Liver (tissue), 7 donors: ENCODE measurements at regions not wholly inside any gene's neighbourhood (a gene's known extent, or its start where the extent isn't known, plus 50 kb on each side); places are given as distances from the start of the nearest gene placed in this dataset.

Experiments used
- DNase-seq: peaks from one replicate; pipeline ENCODE4 v3.0.0-alpha.2; 2017; ENCODE audit warnings: low spot score
- H3K27ac ChIP-seq, 2 donors: one replicate each; pipeline ENCODE4 v1.7.0; 2013; ENCODE audit warnings: inconsistent platforms in 2 of 2, low read length in 2 of 2, control low read depth in 1 of 2, low read depth in 1 of 2, mild to moderate bottlenecking in 1 of 2
- H3K27me3 ChIP-seq, 4 donors: one replicate each; pipeline versions ENCODE4 v1.6.1 to v1.7.0; 2013; ENCODE audit warnings: low read length in 3 of 4, inconsistent platforms in 1 of 4, mild to moderate bottlenecking in 1 of 4, moderate library complexity in 1 of 4; ENCODE audit not compliant: control insufficient read depth in 4 of 4, insufficient read depth in 4 of 4
- H3K36me3 ChIP-seq, 4 donors: one replicate each; pipeline versions ENCODE4 v1.6.1 to v1.7.0; 2013; ENCODE audit warnings: low read length in 3 of 4, mild to moderate bottlenecking in 3 of 4, low read depth in 1 of 4, moderate library complexity in 1 of 4; ENCODE audit not compliant: control insufficient read depth in 4 of 4, insufficient read depth in 3 of 4
- H3K4me1 ChIP-seq, 4 donors: one replicate each; pipeline versions ENCODE4 v1.6.1 to v1.7.0; 2013; ENCODE audit warnings: low read length in 3 of 4, mild to moderate bottlenecking in 3 of 4, moderate library complexity in 1 of 4; ENCODE audit not compliant: control insufficient read depth in 4 of 4, insufficient read depth in 4 of 4
- H3K4me3 ChIP-seq, 3 donors: one replicate each; pipeline versions ENCODE4 v1.6.1 to v1.7.0; 2013; ENCODE audit warnings: low read length in 3 of 3, control low read depth in 1 of 3, low read depth in 1 of 3, mild to moderate bottlenecking in 1 of 3
- H3K9ac ChIP-seq, 2 donors: one replicate each; pipeline ENCODE4 v1.7.0; 2013; ENCODE audit warnings: low read length in 2 of 2, mild to moderate bottlenecking in 2 of 2, moderate library complexity in 2 of 2, control low read depth in 1 of 2, low read depth in 1 of 2
- H3K9me3 ChIP-seq, 4 donors: one replicate each; pipeline versions ENCODE4 v1.6.1 to v1.7.0; 2013; ENCODE audit warnings: low read length in 3 of 4; ENCODE audit not compliant: control insufficient read depth in 4 of 4
- EGR1 ChIP-seq, 2 donors: IDR thresholded peaks; 2 replicates each; pipeline ENCODE4 v1.6.1; 2016 to 2018; ENCODE audit warnings: antibody characterized with exemption in 2 of 2, low read depth in 2 of 2
- FOXA1 ChIP-seq: IDR thresholded peaks from 2 replicates; pipeline ENCODE4 v1.6.1; 2016; ENCODE audit warnings: antibody characterized with exemption
- FOXA2 ChIP-seq: IDR thresholded peaks from 2 replicates; pipeline ENCODE4 v1.6.1; 2016; ENCODE audit warnings: antibody characterized with exemption
- GABPA ChIP-seq, 2 donors: IDR thresholded peaks in 1 of 2; conservative IDR thresholded peaks in 1 of 2; 2 replicates each; pipeline ENCODE4 v1.6.1; 2016; ENCODE audit warnings: antibody characterized with exemption in 2 of 2, mild to moderate bottlenecking in 1 of 2, moderate library complexity in 1 of 2
- HNF4A ChIP-seq, 2 donors: conservative IDR thresholded peaks; 2 replicates each; pipeline ENCODE4 v1.6.1; 2016; ENCODE audit warnings: antibody characterized with exemption in 2 of 2, mild to moderate bottlenecking in 2 of 2
- HNF4G ChIP-seq: IDR thresholded peaks from 2 replicates; pipeline ENCODE4 v1.6.1; 2016; ENCODE audit warnings: antibody characterized with exemption
- JUND ChIP-seq, 2 donors: IDR thresholded peaks; 2 replicates each; pipeline ENCODE4 v1.6.1; 2016; ENCODE audit warnings: antibody characterized with exemption in 2 of 2
- MAX ChIP-seq: IDR thresholded peaks from 2 replicates; pipeline ENCODE4 v1.6.1; 2016; ENCODE audit warnings: antibody characterized with exemption
- NR2F2 ChIP-seq: IDR thresholded peaks from 2 replicates; pipeline ENCODE4 v1.6.1; 2016; ENCODE audit warnings: antibody characterized with exemption
- RAD21 ChIP-seq, 2 donors: IDR thresholded peaks; 2 replicates each; pipeline ENCODE4 v1.6.1; 2016; ENCODE audit warnings: antibody characterized with exemption in 2 of 2, mild to moderate bottlenecking in 2 of 2
- RXRA ChIP-seq, 2 donors: IDR thresholded peaks; 2 replicates each; pipeline ENCODE4 v1.6.1; 2017 to 2018; ENCODE audit warnings: antibody characterized with exemption in 2 of 2, mild to moderate bottlenecking in 1 of 2
- SP1 ChIP-seq: IDR thresholded peaks from 2 replicates; pipeline ENCODE4 v1.6.1; 2018; ENCODE audit warnings: antibody characterized with exemption, mild to moderate bottlenecking
- TAF1 ChIP-seq: conservative IDR thresholded peaks from 2 replicates; pipeline ENCODE4 v1.6.1; 2016; ENCODE audit warnings: antibody characterized with exemption, mild to moderate bottlenecking
- YY1 ChIP-seq: IDR thresholded peaks from 2 replicates; pipeline ENCODE4 v1.6.1; 2016; ENCODE audit warnings: antibody characterized with exemption, mild to moderate bottlenecking
- ZBTB33 ChIP-seq: IDR thresholded peaks from 2 replicates; pipeline ENCODE4 v1.6.1; 2016; ENCODE audit warnings: antibody characterized with exemption
- WGBS: extraction: QIAGEN DNeasy Blood & Tissue Kit; methylation state at CpG from one replicate; pipeline ENCODE4 v1.1.7; 2013; 5-methylcytosine and 5-hydroxymethylcytosine counted together
- TF ChIP-seq, protein P1 (sequence below): IDR thresholded peaks from 2 replicates; pipeline ENCODE4 v1.6.1; 2016; ENCODE audit warnings: antibody characterized with exemption
- TF ChIP-seq, protein P2 (sequence below): IDR thresholded peaks from 2 replicates; pipeline ENCODE4 v1.6.1; 2016; ENCODE audit warnings: antibody characterized with exemption, mild to moderate bottlenecking
- donor health status: healthy.
- donor health status: healthy.
- donor health status: healthy.
- donor health status: healthy.

- peaks cover 4 to 11% (median 8%) of the 10 kb centered on the region in 4 donors for H3K4me1 ChIP-seq
- no peak overlapping the region for H3K4me3 ChIP-seq
- H3K27me3 ChIP-seq = no peaks in the 10 kb centered on the region
- no peak overlapping the region for H3K9ac ChIP-seq
- no peak overlapping the region for H3K27ac ChIP-seq
- DNase-seq = no peak
- WGBS = 83% methylated on average over 12 of the region's 12 CpGs
- no peaks in the 10 kb centered on the region for H3K9me3 ChIP-seq
- H3K36me3 ChIP-seq = no peaks in the 10 kb centered on the region
- TF ChIP-seq GABPA (IDR thresholded peaks at IDR 0.05 in 1 of 2, conservative IDR thresholded peaks at IDR 0.05 in 1 of 2) = no peak
- no peak for TF ChIP-seq TAF1
These were observed 118.6 kb downstream of the INHBB start for GRCh38 chr2:120464448-120464931.

GRCh38 chr2:120465012-120465700 is 119.2 kb downstream of the INHBB start:
- TF ChIP-seq JUND (IDR thresholded peaks at IDR 0.05) = no peak
- TF ChIP-seq HNF4A (conservative IDR thresholded peaks at IDR 0.05) = no peak
- TF ChIP-seq HNF4G = no peak
- TF ChIP-seq GABPA (IDR thresholded peaks at IDR 0.05 in 1 of 2, conservative IDR thresholded peaks at IDR 0.05 in 1 of 2) = no peak
- TF ChIP-seq FOXA2 = no peak
- TF ChIP-seq RXRA (IDR thresholded peaks at IDR 0.05) = no peak
- TF ChIP-seq EGR1 (IDR thresholded peaks at IDR 0.05; ENCODE audit: low read depth in 2 of 2) = no peak
- no peak for TF ChIP-seq ZBTB33
- TF ChIP-seq TAF1 = no peak
- no peak for TF ChIP-seq FOXA1
- TF ChIP-seq RAD21 (IDR thresholded peaks at IDR 0.05) = no peak
- TF ChIP-seq YY1 = no peak
- TF ChIP-seq, protein P1, sequence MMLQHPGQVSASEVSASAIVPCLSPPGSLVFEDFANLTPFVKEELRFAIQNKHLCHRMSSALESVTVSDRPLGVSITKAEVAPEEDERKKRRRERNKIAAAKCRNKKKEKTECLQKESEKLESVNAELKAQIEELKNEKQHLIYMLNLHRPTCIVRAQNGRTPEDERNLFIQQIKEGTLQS = no peak
- Histone ChIP-seq H3K27me3 (no peaks in the 10 kb centered on the region), H3K4me3 (no peak overlapping the region), H3K9me3 (no peaks in the 10 kb centered on the region), H3K27ac (no peak overlapping the region), H3K9ac (no peak overlapping the region), H3K36me3 (no peaks in the 10 kb centered on the region), H3K4me1 (peaks cover 6 to 17% (median 15%) of the 10 kb centered on the region in 4 donors)
- DNase-seq = no peak
- 97% methylated on average over 11 of the region's 11 CpGs for WGBS

DNA sequence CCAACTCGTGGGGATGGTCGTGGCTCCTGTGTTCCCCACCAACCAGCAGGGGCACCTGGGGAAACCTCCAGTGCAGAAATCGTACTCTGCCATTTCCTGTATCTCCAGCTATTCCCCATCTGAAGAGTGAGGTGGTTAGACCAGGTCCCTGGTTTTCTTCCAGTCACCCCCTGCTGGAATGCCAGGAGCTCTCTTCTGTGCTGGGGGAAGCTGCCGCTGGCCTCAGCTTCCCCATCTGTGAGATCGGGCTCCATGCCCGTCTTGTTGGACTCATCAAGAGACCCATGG is 119.7 kb downstream of the INHBB start:
- no peak overlapping the region for H3K4me3 ChIP-seq
- no peak for DNase-seq
- no peak overlapping the region for H3K27ac ChIP-seq
- no peaks in the 10 kb centered on the region for H3K27me3 ChIP-seq
- no peak overlapping the region for H3K9ac ChIP-seq
- H3K9me3 ChIP-seq = no peaks in the 10 kb centered on the region
- no peaks in the 10 kb centered on the region for H3K36me3 ChIP-seq
- H3K4me1 ChIP-seq = peaks cover 8 to 21% (median 18%) of the 10 kb centered on the region in 4 donors
- WGBS = 85% methylated on average over 6 of the region's 6 CpGs
- TF ChIP-seq, protein P1 = no peak
- TF ChIP-seq, protein P2, sequence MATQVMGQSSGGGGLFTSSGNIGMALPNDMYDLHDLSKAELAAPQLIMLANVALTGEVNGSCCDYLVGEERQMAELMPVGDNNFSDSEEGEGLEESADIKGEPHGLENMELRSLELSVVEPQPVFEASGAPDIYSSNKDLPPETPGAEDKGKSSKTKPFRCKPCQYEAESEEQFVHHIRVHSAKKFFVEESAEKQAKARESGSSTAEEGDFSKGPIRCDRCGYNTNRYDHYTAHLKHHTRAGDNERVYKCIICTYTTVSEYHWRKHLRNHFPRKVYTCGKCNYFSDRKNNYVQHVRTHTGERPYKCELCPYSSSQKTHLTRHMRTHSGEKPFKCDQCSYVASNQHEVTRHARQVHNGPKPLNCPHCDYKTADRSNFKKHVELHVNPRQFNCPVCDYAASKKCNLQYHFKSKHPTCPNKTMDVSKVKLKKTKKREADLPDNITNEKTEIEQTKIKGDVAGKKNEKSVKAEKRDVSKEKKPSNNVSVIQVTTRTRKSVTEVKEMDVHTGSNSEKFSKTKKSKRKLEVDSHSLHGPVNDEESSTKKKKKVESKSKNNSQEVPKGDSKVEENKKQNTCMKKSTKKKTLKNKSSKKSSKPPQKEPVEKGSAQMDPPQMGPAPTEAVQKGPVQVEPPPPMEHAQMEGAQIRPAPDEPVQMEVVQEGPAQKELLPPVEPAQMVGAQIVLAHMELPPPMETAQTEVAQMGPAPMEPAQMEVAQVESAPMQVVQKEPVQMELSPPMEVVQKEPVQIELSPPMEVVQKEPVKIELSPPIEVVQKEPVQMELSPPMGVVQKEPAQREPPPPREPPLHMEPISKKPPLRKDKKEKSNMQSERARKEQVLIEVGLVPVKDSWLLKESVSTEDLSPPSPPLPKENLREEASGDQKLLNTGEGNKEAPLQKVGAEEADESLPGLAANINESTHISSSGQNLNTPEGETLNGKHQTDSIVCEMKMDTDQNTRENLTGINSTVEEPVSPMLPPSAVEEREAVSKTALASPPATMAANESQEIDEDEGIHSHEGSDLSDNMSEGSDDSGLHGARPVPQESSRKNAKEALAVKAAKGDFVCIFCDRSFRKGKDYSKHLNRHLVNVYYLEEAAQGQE = no peak
- no peak for TF ChIP-seq FOXA1
- no peak for TF ChIP-seq ZBTB33
- TF ChIP-seq YY1 = no peak
- no peak for TF ChIP-seq FOXA2
- no peak for TF ChIP-seq HNF4G
- TF ChIP-seq TAF1 = no peak
- no peak for TF ChIP-seq SP1
- no peak for TF ChIP-seq NR2F2
- no peak for TF ChIP-seq HNF4A (conservative IDR thresholded peaks at IDR 0.05)
- no peak for TF ChIP-seq JUND (IDR thresholded peaks at IDR 0.05)
- no peak for TF ChIP-seq MAX
- TF ChIP-seq GABPA (IDR thresholded peaks at IDR 0.05 in 1 of 2, conservative IDR thresholded peaks at IDR 0.05 in 1 of 2) = no peak
